Glutamatergic neuron (in vitro differentiated cells): ENCODE measurements at regions not wholly inside any gene's neighbourhood (a gene's known extent, or its start where the extent isn't known, plus 50 kb on each side); places are given as distances from the start of the nearest gene placed in this dataset. TPM values are rescaled to one million over a fixed set of nuclear protein-coding genes. Genes with fewer than 3 reads are reported as not detected.

ENCODE experiments used
- DNase-seq: peaks from one replicate; pipeline ENCODE4 v3.0.0; 2022
- H3K27ac Mint-ChIP-seq: one replicate; pipeline ENCODE4 v1.8.0; 2020; ENCODE audit warnings: mild to moderate bottlenecking, mixed read lengths, inconsistent platforms; ENCODE audit not compliant: unreplicated experiment
- H3K27me3 Mint-ChIP-seq: one replicate; pipeline ENCODE4 v1.8.0; 2020; ENCODE audit warnings: mild to moderate bottlenecking, moderate library complexity, mixed read lengths, inconsistent platforms; ENCODE audit not compliant: unreplicated experiment
- H3K36me3 Mint-ChIP-seq: one replicate; pipeline ENCODE4 v1.8.0; 2020; ENCODE audit warnings: mild to moderate bottlenecking, mixed read lengths, inconsistent platforms; ENCODE audit not compliant: unreplicated experiment
- H3K4me1 Mint-ChIP-seq: one replicate; pipeline ENCODE4 v1.8.0; 2020; ENCODE audit warnings: mild to moderate bottlenecking, low read depth, mixed read lengths, inconsistent platforms; ENCODE audit not compliant: unreplicated experiment
- H3K4me3 Mint-ChIP-seq: one replicate; pipeline ENCODE4 v1.8.0; 2020; ENCODE audit warnings: mild to moderate bottlenecking, mixed read lengths, inconsistent platforms; ENCODE audit not compliant: unreplicated experiment
- H3K9me3 Mint-ChIP-seq: one replicate; pipeline ENCODE4 v1.8.0; 2020; ENCODE audit warnings: mild to moderate bottlenecking, moderate library complexity, mixed read lengths, inconsistent platforms; ENCODE audit not compliant: unreplicated experiment
- CTCF ChIP-seq: fragments of 200-600 bp; sonication (generic); IDR thresholded peaks from one replicate; pipeline ENCODE4 v1.5.0; 2021; ENCODE audit not compliant: partially characterized antibody, unreplicated experiment
- microRNA-seq: library from miRNA; unstranded; fragments of <30 nt; microRNA quantifications from one replicate; pipeline ENCODE4, GENCODE V29; 2020; ENCODE audit not compliant: unreplicated experiment

- no peak overlapping the region for H3K27ac Mint-ChIP-seq
- no peak for DNase-seq
- H3K4me3 Mint-ChIP-seq = no peak overlapping the region
- no peak for TF ChIP-seq CTCF
- H3K27me3 Mint-ChIP-seq = peaks cover 3% of the 10 kb centered on the region
- peaks cover 6% of the 10 kb centered on the region for H3K9me3 Mint-ChIP-seq
- H3K36me3 Mint-ChIP-seq = peaks cover 5% of the 10 kb centered on the region
- H3K4me1 Mint-ChIP-seq = no peaks in the 10 kb centered on the region
These were observed 55.3 kb upstream of the AK4 start for GRCh38 chr1:65092691-65093090.

- H3K4me1 Mint-ChIP-seq = no peaks in the 10 kb centered on the region
- H3K36me3 Mint-ChIP-seq = peaks cover 4% of the 10 kb centered on the region
- no peak overlapping the region for H3K27ac Mint-ChIP-seq
- H3K4me3 Mint-ChIP-seq = no peak overlapping the region
- peaks cover 6% of the 10 kb centered on the region for H3K9me3 Mint-ChIP-seq
- peaks cover 3% of the 10 kb centered on the region for H3K27me3 Mint-ChIP-seq
- no peak for TF ChIP-seq CTCF
- no peak for DNase-seq
These were observed 50.9 kb upstream of the AK4 start for GRCh38 chr1:65097076-65097475.

Small RNAs in the stretch of these regions (microRNA-seq; reads per million reads assigned to microRNA genes)
- gene MIR101-1 (0.83 reads per million), gene MIR3671 (not detected)
